Heart left ventricle (tissue), 16 donors: ENCODE measurements at regions not wholly inside any gene's neighbourhood (a gene's known extent, or its start where the extent isn't known, plus 50 kb on each side); places are given as distances from the start of the nearest gene placed in this dataset.
A peak's percentile ranks its signal among the peaks of the same experiment; 100 is the strongest.

Experiments used
- ATAC-seq, 4 donors: fragments of 200-7000 bp; cut with Tn5 transposase; one replicate each; pipeline ENCODE4 v1.9.1; 2020 to 2022; ENCODE audit warnings: moderate library complexity in 4 of 4, mild to moderate bottlenecking in 3 of 4, moderate number of reproducible peaks in 1 of 4
- DNase-seq, 5 donors: peaks; one replicate each; pipeline ENCODE4 v3.0.0-alpha.2; 2020
- H3K27ac ChIP-seq, 12 donors: fragments of 200-600 bp; sonication (generic) in 4 of 12; one replicate each; pipeline versions ENCODE4 v1.5.0 to v1.8.0; 2016 to 2022; ENCODE audit warnings: mild to moderate bottlenecking in 2 of 12
- H3K27me3 ChIP-seq, 9 donors: fragments of 200-600 bp; sonication (generic) in 2 of 9; one replicate each; pipeline versions ENCODE4 v1.5.1 to v1.8.0; 2016 to 2022; ENCODE audit warnings: mild to moderate bottlenecking in 3 of 9
- H3K36me3 ChIP-seq, 9 donors: fragments of 200-600 bp; sonication (generic) in 2 of 9; one replicate each; pipeline versions ENCODE4 v1.5.0 to v1.8.0; 2018 to 2022; ENCODE audit warnings: mild to moderate bottlenecking in 2 of 9
- H3K4me1 ChIP-seq, 12 donors: fragments of 200-600 bp; sonication (generic) in 4 of 12; one replicate each; pipeline versions ENCODE4 v1.5.0 to v1.8.0; 2016 to 2022; ENCODE audit warnings: mild to moderate bottlenecking in 3 of 12
- H3K4me3 ChIP-seq, 12 donors: fragments of 200-600 bp; sonication (generic) in 4 of 12; one replicate each; pipeline versions ENCODE4 v1.5.0 to v1.8.0; 2017 to 2022; ENCODE audit warnings: mild to moderate bottlenecking in 9 of 12, moderate library complexity in 4 of 12
- H3K9me3 ChIP-seq, 12 donors: fragments of 200-600 bp; sonication (generic) in 4 of 12; one replicate each; pipeline versions ENCODE4 v1.5.0 to v1.8.0; 2016 to 2022; ENCODE audit warnings: mild to moderate bottlenecking in 1 of 12
- POLR2A ChIP-seq, 2 donors: fragments of 450-650 bp; IDR thresholded peaks; one replicate each; pipeline ENCODE4 v1.6.1; 2017; ENCODE audit warnings: antibody characterized with exemption in 2 of 2, mild to moderate bottlenecking in 2 of 2, moderate library complexity in 2 of 2
- WGBS, 4 donors: extraction: QIAGEN DNeasy Blood & Tissue Kit in 2 of 4; methylation state at CpG; one replicate each; pipeline versions ENCODE4 v1.1.5 to v1.1.7; 2013 to 2018; 5-methylcytosine and 5-hydroxymethylcytosine counted together
- intact Hi-C, 10 donors: fragments of 100-400 bp; cut with DNase I; formaldehyde crosslinking; loops; one replicate each; pipeline versions ENCODE4 v1.11.1 to v1.14.2; 2022
- TF ChIP-seq, protein P1 (sequence below), 12 donors: fragments of 200-600 bp; sonication (generic) in 4 of 12; IDR thresholded peaks; one replicate each; pipeline versions ENCODE4 v1.5.0 to v1.8.0; 2018 to 2022; ENCODE audit warnings: antibody characterized with exemption in 12 of 12, mild to moderate bottlenecking in 5 of 12
- donor health status: ischemic (EF 13 %, LVEDD 7.1; RV severe dilation, severe dysfunction).
- donor health status: healthy with polysubstance abuse.
- donor health status: DM: no; HTN: yes; CAD: no.
- donor health status: DM: no; HTN: no; CAD: no.
- donor health status: ischemic (EF 25% LVEDD 6.9; RV normal size, moderate dysfunction).
- donor health status: ischemic (EF 25% LVEDD 5.7; RV mildly dilated, moderate dysfunction).
- donor health status: healthy.
- donor health status: DM: yes; HTN: yes; CAD: no.
- donor health status: ischemic (EF 35%, LVEDD 5.7; RV mildly dilated, moderate dysfunction).
- donor health status: nonischemic (EF 11% LVEDD 7.7; RV severe dilation, severe dysfunction).
- donor health status: DM: yes; HTN: yes; CAD: no.
- donor health status: PGD.
- donor health status: ischemic (EF 29% LVEDD 5.4; RV normal size, mild dysfunction).
- donor health status: nonischemic (EF 23%, LVEDD 6.1; RV moderate dilation, normal function).

DNA sequence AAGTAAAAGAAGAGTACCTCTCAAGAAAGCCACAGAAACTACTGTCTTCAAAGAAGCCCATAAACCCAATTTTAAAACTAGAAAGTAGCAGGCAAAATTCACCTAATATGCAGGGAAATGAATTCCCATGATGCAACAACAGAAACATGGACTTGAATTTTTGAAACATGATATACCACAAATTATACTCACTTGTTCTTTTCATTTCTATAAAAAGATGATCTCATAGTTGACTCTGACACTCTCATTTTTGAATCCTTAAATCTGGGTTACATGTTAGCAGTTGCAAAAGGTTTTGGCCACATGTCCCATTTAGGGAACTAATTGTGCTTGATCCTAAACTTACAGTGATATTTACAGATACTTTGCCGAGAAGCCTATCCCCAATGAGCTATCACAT, 1130.8 kb downstream of the FAT4 start:
- 72 to 83% (median 81%) methylated on average over 1 of the region's 1 CpG for WGBS, 4 donors
- H3K4me3 ChIP-seq = no peak overlapping the region
- peaks cover 0 to under 1% (median 0%) of the 10 kb centered on the region in 12 donors for H3K9me3 ChIP-seq
- no peaks in the 10 kb centered on the region for H3K27me3 ChIP-seq
- no peak overlapping the region for H3K27ac ChIP-seq
- ATAC-seq = no peak
- peaks cover 0 to 16% (median 0%) of the 10 kb centered on the region in 12 donors for H3K4me1 ChIP-seq
- no peak for TF ChIP-seq POLR2A (IDR thresholded peaks at IDR 0.05)
- TF ChIP-seq, protein P1, sequence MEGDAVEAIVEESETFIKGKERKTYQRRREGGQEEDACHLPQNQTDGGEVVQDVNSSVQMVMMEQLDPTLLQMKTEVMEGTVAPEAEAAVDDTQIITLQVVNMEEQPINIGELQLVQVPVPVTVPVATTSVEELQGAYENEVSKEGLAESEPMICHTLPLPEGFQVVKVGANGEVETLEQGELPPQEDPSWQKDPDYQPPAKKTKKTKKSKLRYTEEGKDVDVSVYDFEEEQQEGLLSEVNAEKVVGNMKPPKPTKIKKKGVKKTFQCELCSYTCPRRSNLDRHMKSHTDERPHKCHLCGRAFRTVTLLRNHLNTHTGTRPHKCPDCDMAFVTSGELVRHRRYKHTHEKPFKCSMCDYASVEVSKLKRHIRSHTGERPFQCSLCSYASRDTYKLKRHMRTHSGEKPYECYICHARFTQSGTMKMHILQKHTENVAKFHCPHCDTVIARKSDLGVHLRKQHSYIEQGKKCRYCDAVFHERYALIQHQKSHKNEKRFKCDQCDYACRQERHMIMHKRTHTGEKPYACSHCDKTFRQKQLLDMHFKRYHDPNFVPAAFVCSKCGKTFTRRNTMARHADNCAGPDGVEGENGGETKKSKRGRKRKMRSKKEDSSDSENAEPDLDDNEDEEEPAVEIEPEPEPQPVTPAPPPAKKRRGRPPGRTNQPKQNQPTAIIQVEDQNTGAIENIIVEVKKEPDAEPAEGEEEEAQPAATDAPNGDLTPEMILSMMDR (IDR thresholded peaks at IDR 0.05) = no peak
- no peak for DNase-seq
- no peaks in the 10 kb centered on the region for H3K36me3 ChIP-seq
- intact Hi-C loops = no loop called here

GRCh38 chr4:126446917-126447316, 1132.2 kb downstream of the FAT4 start:
- Histone ChIP-seq H3K27ac (peak overlapping the region in 1 of 12 donors; percentile 6), H3K36me3 (no peaks in the 10 kb centered on the region), H3K4me1 (peaks cover 0 to 10% (median 0%) of the 10 kb centered on the region in 12 donors), H3K4me3 (no peak overlapping the region), H3K9me3 (peaks cover 0 to 4% (median 0%) of the 10 kb centered on the region in 12 donors), H3K27me3 (no peaks in the 10 kb centered on the region)
- TF ChIP-seq POLR2A (IDR thresholded peaks at IDR 0.05) = no peak
- TF ChIP-seq, protein P1 (IDR thresholded peaks at IDR 0.05) = no peak
- no peak for DNase-seq
- WGBS, 4 donors = 82 to 90% (median 84%) methylated on average over 2 of the region's 2 CpGs
- ATAC-seq = peak in 3 of 4 donors; percentile 56 to 83 (median 60)
- intact Hi-C loops = no loop called here

GRCh38 chr4:126448086-126448845, 1133.5 kb downstream of the FAT4 start:
- peaks cover 0 to 10% (median 0%) of the 10 kb centered on the region in 12 donors for H3K4me1 ChIP-seq
- H3K4me3 ChIP-seq = no peak overlapping the region

DNA sequence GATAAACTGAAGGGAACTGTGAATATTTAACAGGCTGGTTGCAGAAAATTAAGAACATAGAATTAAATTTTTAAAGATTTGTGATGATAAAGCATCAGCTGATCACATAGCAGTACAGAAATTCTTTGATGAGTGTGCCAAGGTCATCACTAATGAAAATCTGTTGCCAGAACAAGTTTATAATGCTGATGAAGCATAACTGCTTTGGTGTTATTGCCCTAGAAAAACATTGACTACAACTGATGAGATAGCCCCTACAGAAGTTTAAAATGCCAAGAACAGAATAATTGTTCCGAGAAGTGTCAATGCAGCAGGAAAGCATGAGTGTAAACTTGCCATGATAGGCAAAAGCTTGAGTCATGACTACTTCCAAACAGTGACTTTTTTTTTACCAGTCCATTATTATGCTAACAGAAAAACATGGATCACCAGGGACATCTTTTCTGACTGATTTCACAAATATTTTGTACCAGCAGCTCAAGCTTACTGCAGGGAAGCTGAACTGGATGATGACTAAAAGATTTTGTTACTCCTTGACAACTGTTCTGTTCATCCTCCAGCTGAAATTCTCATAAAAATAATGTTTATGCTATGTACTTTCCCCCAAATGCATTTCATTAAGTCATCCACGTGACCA, 1136.6 kb downstream of the FAT4 start:
- no peak for ATAC-seq
- H3K4me3 ChIP-seq = no peak overlapping the region
- no peaks in the 10 kb centered on the region for H3K27me3 ChIP-seq
- DNase-seq = no peak
- peaks cover 0 to 10% (median 0%) of the 10 kb centered on the region in 12 donors for H3K4me1 ChIP-seq
- TF ChIP-seq, protein P1 (IDR thresholded peaks at IDR 0.05) = no peak
- no peak for TF ChIP-seq POLR2A (IDR thresholded peaks at IDR 0.05)
- intact Hi-C loops = no loop called here
- peaks cover 0 to 4% (median 0%) of the 10 kb centered on the region in 12 donors for H3K9me3 ChIP-seq
- no peaks in the 10 kb centered on the region for H3K36me3 ChIP-seq
- no peak overlapping the region for H3K27ac ChIP-seq
- 72 to 86% (median 78%) methylated on average over 2 of the region's 2 CpGs for WGBS, 4 donors

More at GRCh38 chr4:126448086-126448845, 1133.5 kb downstream of the FAT4 start:
- intact Hi-C loops = no loop called here
- ATAC-seq (no peak), DNase-seq (no peak)
- H3K27me3 ChIP-seq = no peaks in the 10 kb centered on the region
- peaks cover 0 to 4% (median 0%) of the 10 kb centered on the region in 12 donors for H3K9me3 ChIP-seq
- 84 to 90% (median 85%) methylated on average over 7 of the region's 7 CpGs for WGBS, 4 donors
- H3K36me3 ChIP-seq = no peaks in the 10 kb centered on the region
- no peak for TF ChIP-seq POLR2A (IDR thresholded peaks at IDR 0.05)
- TF ChIP-seq, protein P1 (IDR thresholded peaks at IDR 0.05) = no peak
- H3K27ac ChIP-seq = no peak overlapping the region
